ENCODE measurements at regions not wholly inside any gene's neighbourhood (a gene's known extent, or its start where the extent isn't known, plus 50 kb on each side); places are given as distances from the start of the nearest gene placed in this dataset.

DNA sequence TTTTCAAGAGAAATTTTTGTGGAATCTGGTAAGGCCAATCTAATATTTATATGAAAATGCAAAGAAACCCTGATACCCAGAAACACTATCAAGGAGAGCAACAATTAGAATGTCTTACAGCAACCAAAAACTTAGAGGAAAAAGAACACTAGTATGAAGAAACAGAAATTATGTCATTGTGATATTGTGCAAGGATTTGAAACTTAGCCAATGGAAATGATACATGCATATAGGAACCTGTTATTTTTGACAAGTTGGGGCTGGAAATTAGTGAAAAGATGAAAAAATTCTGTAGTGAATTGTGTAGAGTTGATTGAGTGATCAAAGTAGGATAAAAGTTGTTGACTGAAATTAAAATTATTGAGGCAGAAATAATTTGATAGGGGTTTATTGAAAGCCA, 792.6 kb upstream of the SLITRK6 start:
- POLR2A ChIA-PET: no interaction called here
- Mint-ChIP-seq H3K4me1 (no peaks in the 10 kb centered on the region), H3K27me3 (ENCODE audit: low read depth) (no peaks in the 10 kb centered on the region), H3K36me3 (no peaks in the 10 kb centered on the region), H3K4me3 (no peak overlapping the region), H3K27ac (no peak overlapping the region), H3K9me3 (peaks cover 6% of the 10 kb centered on the region; the same call in 1 of the 2 replicates)
- TF ChIP-seq ZNF671 (CRISPR knock-in tag; IDR thresholded peaks at IDR 0.05) (no peak), SOX15 (CRISPR knock-in tag; IDR thresholded peaks at IDR 0.05) (no peak)
- CTCF ChIA-PET: no interaction called here
- no peak for ATAC-seq
- no peak for DNase-seq (ENCODE audit: low spot score)

DNA sequence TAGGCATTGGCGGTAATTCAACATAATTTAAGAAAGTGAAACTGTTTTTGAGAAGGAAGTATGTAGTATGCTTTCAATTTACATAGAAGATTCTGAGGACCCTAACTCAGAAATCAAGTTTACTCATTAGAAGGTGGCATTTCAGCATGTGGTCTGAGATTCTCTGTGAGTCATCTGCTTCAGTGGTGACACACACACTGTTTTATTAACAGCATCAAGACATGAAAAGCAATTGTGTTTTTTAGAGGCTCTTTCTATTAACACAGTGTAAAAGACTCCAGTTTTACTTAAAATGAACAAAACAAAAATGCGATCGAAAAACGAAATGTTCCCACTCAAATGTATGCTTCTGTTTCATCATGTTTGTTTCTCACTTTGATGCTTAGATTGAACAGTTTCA, 802.1 kb upstream of the SLITRK6 start:
- Mint-ChIP-seq H3K27ac (no peak overlapping the region), H3K27me3 (ENCODE audit: low read depth) (no peaks in the 10 kb centered on the region), H3K36me3 (no peaks in the 10 kb centered on the region), H3K4me1 (no peaks in the 10 kb centered on the region), H3K9me3 (no peaks in the 10 kb centered on the region), H3K4me3 (no peak overlapping the region)
- CTCF ChIA-PET: no interaction called here
- POLR2A ChIA-PET: no interaction called here
- ATAC-seq (no peak), DNase-seq (ENCODE audit: low spot score) (no peak)
- TF ChIP-seq, protein P1, sequence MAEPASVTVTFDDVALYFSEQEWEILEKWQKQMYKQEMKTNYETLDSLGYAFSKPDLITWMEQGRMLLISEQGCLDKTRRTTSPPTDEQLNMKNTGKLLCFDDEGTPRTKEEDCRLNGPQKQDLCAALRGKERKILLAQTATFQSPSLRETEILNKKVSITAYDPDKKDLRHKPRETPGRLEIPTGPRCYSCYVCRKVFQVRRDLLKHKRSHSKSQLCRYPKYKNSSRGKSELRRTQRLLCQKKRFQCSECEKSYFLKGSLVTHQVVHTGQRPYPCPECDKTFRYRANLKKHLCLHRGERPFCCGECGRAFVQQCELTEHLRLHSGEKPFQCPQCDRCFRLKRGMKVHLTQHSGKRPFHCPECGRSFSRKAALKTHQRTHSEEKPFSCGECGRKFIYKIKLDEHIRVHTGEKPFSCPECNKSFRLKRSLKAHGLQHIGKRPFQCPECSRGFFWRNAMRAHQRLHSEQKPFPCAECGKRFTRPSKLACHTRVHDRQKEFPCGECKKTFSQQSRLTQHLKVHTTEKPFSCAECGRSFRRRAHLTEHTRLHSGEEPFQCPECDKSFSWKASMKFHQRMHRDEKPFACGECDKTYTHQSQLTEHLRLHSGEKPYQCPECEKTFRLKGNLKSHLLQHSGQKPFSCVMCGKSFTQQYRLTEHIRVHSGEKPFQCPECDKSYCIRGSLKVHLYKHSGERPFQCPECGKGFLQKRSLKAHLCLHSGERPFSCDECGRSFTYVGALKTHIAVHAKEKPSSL (CRISPR knock-in tag; conservative IDR thresholded peaks at IDR 0.05): no peak
- TF ChIP-seq, protein P2, sequence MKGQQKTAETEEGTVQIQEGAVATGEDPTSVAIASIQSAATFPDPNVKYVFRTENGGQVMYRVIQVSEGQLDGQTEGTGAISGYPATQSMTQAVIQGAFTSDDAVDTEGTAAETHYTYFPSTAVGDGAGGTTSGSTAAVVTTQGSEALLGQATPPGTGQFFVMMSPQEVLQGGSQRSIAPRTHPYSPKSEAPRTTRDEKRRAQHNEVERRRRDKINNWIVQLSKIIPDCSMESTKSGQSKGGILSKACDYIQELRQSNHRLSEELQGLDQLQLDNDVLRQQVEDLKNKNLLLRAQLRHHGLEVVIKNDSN (CRISPR knock-in tag; IDR thresholded peaks at IDR 0.05): no peak
- TF ChIP-seq TP53 (CRISPR knock-in tag; IDR thresholded peaks at IDR 0.05) (no peak), JAZF1 (CRISPR knock-in tag; IDR thresholded peaks at IDR 0.05) (no peak), GTF2I (CRISPR knock-in tag; conservative IDR thresholded peaks at IDR 0.05) (no peak), ESRRA (CRISPR knock-in tag; IDR thresholded peaks at IDR 0.05; ENCODE audit: borderline replicate concordance) (no peak), ZNF671 (CRISPR knock-in tag; IDR thresholded peaks at IDR 0.05) (no peak), FOXP1 (CRISPR knock-in tag; IDR thresholded peaks at IDR 0.05; ENCODE audit: borderline replicate concordance) (no peak), ELF4 (CRISPR knock-in tag; IDR thresholded peaks at IDR 0.05; ENCODE audit: low read depth) (no peak), NFE2L1 (CRISPR knock-in tag; IDR thresholded peaks at IDR 0.05) (no peak), ZNF263 (CRISPR knock-in tag; IDR thresholded peaks at IDR 0.05; ENCODE audit: low read depth) (no peak), RORB (CRISPR knock-in tag; IDR thresholded peaks at IDR 0.05) (no peak), MXD4 (CRISPR knock-in tag; IDR thresholded peaks at IDR 0.05; ENCODE audit: borderline replicate concordance) (no peak), ZNF232 (CRISPR knock-in tag; IDR thresholded peaks at IDR 0.05) (no peak)
- TF ChIP-seq, protein P3, sequence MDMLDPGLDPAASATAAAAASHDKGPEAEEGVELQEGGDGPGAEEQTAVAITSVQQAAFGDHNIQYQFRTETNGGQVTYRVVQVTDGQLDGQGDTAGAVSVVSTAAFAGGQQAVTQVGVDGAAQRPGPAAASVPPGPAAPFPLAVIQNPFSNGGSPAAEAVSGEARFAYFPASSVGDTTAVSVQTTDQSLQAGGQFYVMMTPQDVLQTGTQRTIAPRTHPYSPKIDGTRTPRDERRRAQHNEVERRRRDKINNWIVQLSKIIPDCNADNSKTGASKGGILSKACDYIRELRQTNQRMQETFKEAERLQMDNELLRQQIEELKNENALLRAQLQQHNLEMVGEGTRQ (CRISPR knock-in tag; IDR thresholded peaks at IDR 0.05): no peak
- TF ChIP-seq, protein P4, sequence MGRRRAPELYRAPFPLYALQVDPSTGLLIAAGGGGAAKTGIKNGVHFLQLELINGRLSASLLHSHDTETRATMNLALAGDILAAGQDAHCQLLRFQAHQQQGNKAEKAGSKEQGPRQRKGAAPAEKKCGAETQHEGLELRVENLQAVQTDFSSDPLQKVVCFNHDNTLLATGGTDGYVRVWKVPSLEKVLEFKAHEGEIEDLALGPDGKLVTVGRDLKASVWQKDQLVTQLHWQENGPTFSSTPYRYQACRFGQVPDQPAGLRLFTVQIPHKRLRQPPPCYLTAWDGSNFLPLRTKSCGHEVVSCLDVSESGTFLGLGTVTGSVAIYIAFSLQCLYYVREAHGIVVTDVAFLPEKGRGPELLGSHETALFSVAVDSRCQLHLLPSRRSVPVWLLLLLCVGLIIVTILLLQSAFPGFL (CRISPR knock-in tag; IDR thresholded peaks at IDR 0.05; ENCODE audit: borderline replicate concordance): no peak
- TF ChIP-seq, protein P5, sequence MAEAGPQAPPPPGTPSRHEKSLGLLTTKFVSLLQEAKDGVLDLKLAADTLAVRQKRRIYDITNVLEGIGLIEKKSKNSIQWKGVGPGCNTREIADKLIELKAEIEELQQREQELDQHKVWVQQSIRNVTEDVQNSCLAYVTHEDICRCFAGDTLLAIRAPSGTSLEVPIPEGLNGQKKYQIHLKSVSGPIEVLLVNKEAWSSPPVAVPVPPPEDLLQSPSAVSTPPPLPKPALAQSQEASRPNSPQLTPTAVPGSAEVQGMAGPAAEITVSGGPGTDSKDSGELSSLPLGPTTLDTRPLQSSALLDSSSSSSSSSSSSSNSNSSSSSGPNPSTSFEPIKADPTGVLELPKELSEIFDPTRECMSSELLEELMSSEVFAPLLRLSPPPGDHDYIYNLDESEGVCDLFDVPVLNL (CRISPR knock-in tag; IDR thresholded peaks at IDR 0.05; ENCODE audit: borderline replicate concordance, low read depth): no peak
- TF ChIP-seq, protein P6, sequence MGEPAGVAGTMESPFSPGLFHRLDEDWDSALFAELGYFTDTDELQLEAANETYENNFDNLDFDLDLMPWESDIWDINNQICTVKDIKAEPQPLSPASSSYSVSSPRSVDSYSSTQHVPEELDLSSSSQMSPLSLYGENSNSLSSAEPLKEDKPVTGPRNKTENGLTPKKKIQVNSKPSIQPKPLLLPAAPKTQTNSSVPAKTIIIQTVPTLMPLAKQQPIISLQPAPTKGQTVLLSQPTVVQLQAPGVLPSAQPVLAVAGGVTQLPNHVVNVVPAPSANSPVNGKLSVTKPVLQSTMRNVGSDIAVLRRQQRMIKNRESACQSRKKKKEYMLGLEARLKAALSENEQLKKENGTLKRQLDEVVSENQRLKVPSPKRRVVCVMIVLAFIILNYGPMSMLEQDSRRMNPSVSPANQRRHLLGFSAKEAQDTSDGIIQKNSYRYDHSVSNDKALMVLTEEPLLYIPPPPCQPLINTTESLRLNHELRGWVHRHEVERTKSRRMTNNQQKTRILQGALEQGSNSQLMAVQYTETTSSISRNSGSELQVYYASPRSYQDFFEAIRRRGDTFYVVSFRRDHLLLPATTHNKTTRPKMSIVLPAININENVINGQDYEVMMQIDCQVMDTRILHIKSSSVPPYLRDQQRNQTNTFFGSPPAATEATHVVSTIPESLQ (CRISPR knock-in tag; IDR thresholded peaks at IDR 0.05): no peak

All from WTC11 (cell line).